H9 (cell line): ENCODE measurements at regions not wholly inside any gene's neighbourhood (a gene's known extent, or its start where the extent isn't known, plus 50 kb on each side); places are given as distances from the start of the nearest gene placed in this dataset.
"Not testable (repeated sequence)": the region's sequence is repeated elsewhere in the genome, so short reads cannot be mapped to it uniquely, and the experiment has no call there.

Experiments
- DNase-seq: peaks from one replicate; pipeline ENCODE4 v3.0.0-alpha.2; 2017
- H2AFZ ChIP-seq: one replicate; pipeline ENCODE4 v1.6.1; 2013; ENCODE audit warnings: mild to moderate bottlenecking, low read length, control low read depth, moderate library complexity
- H2AK5ac ChIP-seq: 2 replicates; pipeline ENCODE4 v1.6.1; 2013; ENCODE audit warnings: low read length, control low read depth, mixed read lengths; ENCODE audit not compliant: insufficient read length
- H2BK120ac ChIP-seq: one replicate; pipeline ENCODE4 v1.6.1; 2013; ENCODE audit warnings: low read depth, mild to moderate bottlenecking, low read length, control low read depth, inconsistent platforms; ENCODE audit not compliant: poor library complexity, severe bottlenecking
- H2BK12ac ChIP-seq: 2 replicates; pipeline ENCODE4 v1.6.1; 2013; ENCODE audit warnings: low read length, control low read depth, mixed read lengths, low read depth; ENCODE audit not compliant: insufficient read length
- H2BK15ac ChIP-seq: 2 replicates; pipeline ENCODE4 v1.6.1; 2013; ENCODE audit warnings: low read depth, low read length, control low read depth
- H2BK20ac ChIP-seq: one replicate; pipeline ENCODE4 v1.6.1; 2013; ENCODE audit warnings: low read depth, mild to moderate bottlenecking, low read length, control low read depth, inconsistent platforms; ENCODE audit not compliant: poor library complexity, severe bottlenecking
- H2BK5ac ChIP-seq: 2 replicates; pipeline ENCODE4 v1.6.1; 2013; ENCODE audit warnings: low read length, control low read depth, mixed read lengths; ENCODE audit not compliant: insufficient read length
- H3K14ac ChIP-seq: 2 replicates; pipeline ENCODE4 v1.6.1; 2013; ENCODE audit warnings: low read length, control low read depth; ENCODE audit not compliant: insufficient read depth
- H3K18ac ChIP-seq: 2 replicates; pipeline ENCODE4 v1.6.1; 2013; ENCODE audit warnings: low read depth, mild to moderate bottlenecking, mixed read lengths, low read length, control low read depth; ENCODE audit not compliant: insufficient read length
- H3K23ac ChIP-seq: 2 replicates; pipeline ENCODE4 v1.6.1; 2013; ENCODE audit warnings: low read length, control low read depth, mixed read lengths, low read depth; ENCODE audit not compliant: insufficient read length
- H3K23me2 ChIP-seq: 2 replicates; pipeline ENCODE4 v1.6.1; 2013; ENCODE audit warnings: low read depth, mild to moderate bottlenecking, mixed read lengths, low read length, control low read depth; ENCODE audit not compliant: insufficient read length, poor library complexity, severe bottlenecking
- H3K27ac ChIP-seq: 2 replicates; pipeline ENCODE4 v1.5.1; 2013; ENCODE audit warnings: low read length, control low read depth, mixed read lengths, low read depth; ENCODE audit not compliant: insufficient read length
- H3K27me3 ChIP-seq: 2 replicates; pipeline ENCODE4 v1.6.1; 2013; ENCODE audit warnings: low read length, control low read depth, inconsistent platforms; ENCODE audit not compliant: insufficient read depth
- H3K4ac ChIP-seq: 2 replicates; pipeline ENCODE4 v1.6.1; 2013; ENCODE audit warnings: low read depth, mild to moderate bottlenecking, control low read depth, inconsistent platforms, low read length, moderate library complexity
- H3K4me1 ChIP-seq: 2 replicates; pipeline ENCODE4 v1.6.1; 2013; ENCODE audit warnings: low read length, control low read depth, inconsistent platforms; ENCODE audit not compliant: insufficient read depth
- H3K4me2 ChIP-seq: 2 replicates; pipeline ENCODE4 v1.6.1; 2013; ENCODE audit warnings: low read length, control low read depth, mixed read lengths; ENCODE audit not compliant: insufficient read length, insufficient read depth
- H3K56ac ChIP-seq: 2 replicates; pipeline ENCODE4 v1.6.1; 2013; ENCODE audit warnings: low read depth, mild to moderate bottlenecking, mixed read lengths, low read length, control low read depth; ENCODE audit not compliant: insufficient read length
- H3K79me1 ChIP-seq: 2 replicates; pipeline ENCODE4 v1.6.1; 2013; ENCODE audit warnings: low read depth, mild to moderate bottlenecking, moderate library complexity, low read length, control low read depth, inconsistent platforms; ENCODE audit not compliant: insufficient read depth, poor library complexity, severe bottlenecking
- H3K79me2 ChIP-seq: 2 replicates; pipeline ENCODE4 v1.6.1; 2013; ENCODE audit warnings: low read length, control low read depth, inconsistent platforms; ENCODE audit not compliant: insufficient read depth
- H3K9ac ChIP-seq: 2 replicates; pipeline ENCODE4 v1.6.1; 2013; ENCODE audit warnings: low read length, control low read depth, mixed read lengths; ENCODE audit not compliant: insufficient read length; ENCODE audit errors: extremely low read depth
- H3K9me3 ChIP-seq: one replicate; pipeline ENCODE4 v1.6.1; 2013; ENCODE audit warnings: low read depth, low read length, inconsistent platforms; ENCODE audit not compliant: control insufficient read depth
- H3T11ph ChIP-seq: one replicate; pipeline ENCODE4 v1.6.1; 2013; ENCODE audit warnings: mild to moderate bottlenecking, low read length, control low read depth, inconsistent platforms
- H4K20me1 ChIP-seq: one replicate; pipeline ENCODE4 v1.6.1; 2013; ENCODE audit not compliant: control insufficient read depth, insufficient read length, insufficient read depth
- H4K5ac ChIP-seq: 2 replicates; pipeline ENCODE4 v1.6.1; 2013; ENCODE audit warnings: low read depth, mild to moderate bottlenecking, mixed read lengths, low read length, control low read depth; ENCODE audit not compliant: insufficient read length
- H4K8ac ChIP-seq: replicated peaks from 2 replicates; pipeline ENCODE4 v1.6.1; 2013; ENCODE audit warnings: low read length, control low read depth, mixed read lengths, low read depth; ENCODE audit not compliant: insufficient read length
- H4K91ac ChIP-seq: 2 replicates; pipeline ENCODE4 v1.6.1; 2013; ENCODE audit warnings: low read depth, mild to moderate bottlenecking, moderate library complexity, mixed read lengths, low read length, control low read depth; ENCODE audit not compliant: insufficient read length
- H3K27ac Mint-ChIP-seq, 3 experiments: 2 replicates in 2 of 3; 3 replicates in 1 of 3; pipeline ENCODE4 v1.8.0; 2020 to 2021; ENCODE audit warnings: mixed read lengths in 3 of 3, mild to moderate bottlenecking in 1 of 3, moderate library complexity in 1 of 3
- H3K27me3 Mint-ChIP-seq: 2 replicates; pipeline ENCODE4 v1.8.0; 2021; ENCODE audit warnings: low read depth, mild to moderate bottlenecking, moderate library complexity, mixed read lengths
- H3K36me3 Mint-ChIP-seq, 3 experiments: 2 replicates in 2 of 3; 3 replicates in 1 of 3; pipeline ENCODE4 v1.8.0; 2020 to 2021; ENCODE audit warnings: low read depth in 3 of 3, mixed read lengths in 3 of 3; ENCODE audit not compliant: insufficient read depth in 1 of 3
- H3K4me1 Mint-ChIP-seq, 2 experiments: 2 replicates each; pipeline ENCODE4 v1.8.0; 2020; ENCODE audit warnings: mixed read lengths in 2 of 2
- H3K4me3 Mint-ChIP-seq, 2 experiments: 2 replicates in 1 of 2; 3 replicates in 1 of 2; pipeline ENCODE4 v1.8.0; 2020 to 2021; ENCODE audit warnings: mild to moderate bottlenecking in 2 of 2, mixed read lengths in 2 of 2, moderate library complexity in 1 of 2
- H3K9me3 Mint-ChIP-seq, 2 experiments: 2 replicates in 1 of 2; 3 replicates in 1 of 2; pipeline ENCODE4 v1.8.0; 2020; ENCODE audit warnings: mild to moderate bottlenecking in 2 of 2, mixed read lengths in 2 of 2, moderate library complexity in 1 of 2
- WGBS: extraction: QIAGEN DNeasy Blood & Tissue Kit; methylation state at CpG from one replicate; pipeline ENCODE4 v1.1.7; 2013; ENCODE audit warnings: missing lambda C conversion rate, low lambda C conversion rate, mixed read lengths; ENCODE audit not compliant: insufficient read length; ENCODE audit errors: extremely low coverage; 5-methylcytosine and 5-hydroxymethylcytosine counted together
- TF ChIP-seq, protein P1 (sequence below): fragments of 200-600 bp; sonication (generic); conservative IDR thresholded peaks from 3 replicates; pipeline ENCODE4 v1.8.0; 2021; ENCODE audit warnings: antibody characterized with exemption, mild to moderate bottlenecking

DNA sequence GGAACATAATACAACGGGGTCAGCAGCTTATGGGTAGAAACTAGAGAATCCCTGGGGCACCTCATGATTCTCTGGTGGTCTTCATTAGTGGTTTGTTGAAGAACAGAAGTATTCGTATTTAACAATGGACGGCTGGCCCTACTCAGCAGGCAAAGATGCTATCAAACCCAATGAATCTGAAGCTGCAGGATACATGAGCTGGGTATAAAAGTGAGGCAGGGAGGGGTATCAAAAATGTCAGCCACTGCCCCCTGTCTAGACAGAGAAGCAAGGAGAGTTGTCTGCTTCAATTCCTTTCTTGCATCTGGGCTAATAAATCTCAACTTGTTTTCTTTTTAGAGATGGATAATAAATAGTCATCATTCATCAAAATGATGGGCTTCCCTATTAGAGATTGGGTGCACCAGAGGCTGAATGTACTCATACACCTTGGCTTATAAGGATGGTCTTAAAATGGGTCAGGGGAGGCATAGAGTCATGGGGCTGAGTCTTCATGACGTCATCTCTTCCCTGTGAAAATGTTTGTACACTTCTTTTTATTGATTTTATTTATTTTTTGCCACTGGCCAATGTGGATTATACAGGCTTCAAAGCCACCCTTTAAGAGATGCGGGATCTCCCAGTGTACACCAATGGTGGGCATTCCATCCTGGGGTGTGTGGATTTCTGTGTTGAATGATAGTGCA is 259.5 kb downstream of the SHOX start:
- no peak overlapping the region for H3K27ac Mint-ChIP-seq
- no peaks in the 10 kb centered on the region for H3K23me2 ChIP-seq
- no peak overlapping the region for H2BK120ac ChIP-seq
- no peaks in the 10 kb centered on the region for H3K79me1 ChIP-seq
- DNase-seq = no peak
- H3K56ac ChIP-seq = no peak overlapping the region
- H3K4me1 Mint-ChIP-seq = no peaks in the 10 kb centered on the region
- H3K14ac ChIP-seq = no peak overlapping the region
- H3K9me3 ChIP-seq = peaks cover 6% of the 10 kb centered on the region
- H2AFZ ChIP-seq = no peak overlapping the region
- no peak overlapping the region for H2BK12ac ChIP-seq
- TF ChIP-seq, protein P1, sequence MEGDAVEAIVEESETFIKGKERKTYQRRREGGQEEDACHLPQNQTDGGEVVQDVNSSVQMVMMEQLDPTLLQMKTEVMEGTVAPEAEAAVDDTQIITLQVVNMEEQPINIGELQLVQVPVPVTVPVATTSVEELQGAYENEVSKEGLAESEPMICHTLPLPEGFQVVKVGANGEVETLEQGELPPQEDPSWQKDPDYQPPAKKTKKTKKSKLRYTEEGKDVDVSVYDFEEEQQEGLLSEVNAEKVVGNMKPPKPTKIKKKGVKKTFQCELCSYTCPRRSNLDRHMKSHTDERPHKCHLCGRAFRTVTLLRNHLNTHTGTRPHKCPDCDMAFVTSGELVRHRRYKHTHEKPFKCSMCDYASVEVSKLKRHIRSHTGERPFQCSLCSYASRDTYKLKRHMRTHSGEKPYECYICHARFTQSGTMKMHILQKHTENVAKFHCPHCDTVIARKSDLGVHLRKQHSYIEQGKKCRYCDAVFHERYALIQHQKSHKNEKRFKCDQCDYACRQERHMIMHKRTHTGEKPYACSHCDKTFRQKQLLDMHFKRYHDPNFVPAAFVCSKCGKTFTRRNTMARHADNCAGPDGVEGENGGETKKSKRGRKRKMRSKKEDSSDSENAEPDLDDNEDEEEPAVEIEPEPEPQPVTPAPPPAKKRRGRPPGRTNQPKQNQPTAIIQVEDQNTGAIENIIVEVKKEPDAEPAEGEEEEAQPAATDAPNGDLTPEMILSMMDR = no peak
- H3T11ph ChIP-seq = no peak overlapping the region
- H3K27me3 Mint-ChIP-seq = peaks cover 9% of the 10 kb centered on the region
- H3K79me2 ChIP-seq = no peaks in the 10 kb centered on the region
- H2BK5ac ChIP-seq = no peak overlapping the region
- H4K8ac ChIP-seq = no peak overlapping the region
- H3K4me1 ChIP-seq = no peaks in the 10 kb centered on the region
- no peak overlapping the region for H2BK20ac ChIP-seq
- H3K18ac ChIP-seq = no peak overlapping the region
- H3K9ac ChIP-seq = no peak overlapping the region
- no peak overlapping the region for H4K91ac ChIP-seq
- no peak overlapping the region for H3K27ac ChIP-seq
- H3K36me3 Mint-ChIP-seq = peaks cover 11 to 35% (median 11%) of the 10 kb centered on the region in 3 experiments; a peak in 6 of 7 replicates
- no CpG with 5 or more reads among the region's 5 CpGs for WGBS
- no peaks in the 10 kb centered on the region for H4K20me1 ChIP-seq
- no peak overlapping the region for H2AK5ac ChIP-seq
- no peak overlapping the region for H3K4me2 ChIP-seq
- H3K4me3 Mint-ChIP-seq = no peak overlapping the region
- peaks cover 35 to 36% of the 10 kb centered on the region in 2 experiments for H3K9me3 Mint-ChIP-seq
- no peak overlapping the region for H3K23ac ChIP-seq
- H2BK15ac ChIP-seq = no peak overlapping the region
- no peak overlapping the region for H4K5ac ChIP-seq
- no peak overlapping the region for H3K4ac ChIP-seq
- no peaks in the 10 kb centered on the region for H3K27me3 ChIP-seq

GRCh38 chrX:887724-888123 is 257.1 kb downstream of the SHOX start:
- not testable (repeated sequence) for H3K27me3 ChIP-seq, H2AFZ ChIP-seq, H2BK20ac ChIP-seq, H3K4me2 ChIP-seq, H3K14ac ChIP-seq, H3K23me2 ChIP-seq, H3K27ac ChIP-seq, H2BK15ac ChIP-seq, H4K8ac ChIP-seq, H3K4ac ChIP-seq, H2AK5ac ChIP-seq, H4K5ac ChIP-seq, DNase-seq, H3K4me1 ChIP-seq, H3K79me2 ChIP-seq, H3K79me1 ChIP-seq, H2BK5ac ChIP-seq, H2BK120ac ChIP-seq, H3K18ac ChIP-seq, H4K91ac ChIP-seq, H2BK12ac ChIP-seq, H3K9ac ChIP-seq, H3K9me3 ChIP-seq, H3K56ac ChIP-seq, H3T11ph ChIP-seq, H4K20me1 ChIP-seq, H3K4me3 Mint-ChIP-seq, H3K23ac ChIP-seq
- Mint-ChIP-seq H3K9me3 (peaks cover 21 to 25% of the 10 kb centered on the region in 2 experiments), H3K4me1 (peaks cover 13% of the 10 kb centered on the region in 2 experiments), H3K27ac (peak overlapping the region in 1 of 3 experiments; percentile 59; a peak in 1 of 7 replicates), H3K36me3 (peaks cover 9 to 28% (median 11%) of the 10 kb centered on the region in 3 experiments; a peak in 6 of 7 replicates), H3K27me3 (peaks cover 11% of the 10 kb centered on the region)
- no CpG with 5 or more reads among the region's 13 CpGs for WGBS
